Activated gamma-delta T cell (primary cell): ENCODE measurements at regions not wholly inside any gene's neighbourhood (a gene's known extent, or its start where the extent isn't known, plus 50 kb on each side); places are given as distances from the start of the nearest gene placed in this dataset.
"Not testable (repeated sequence)": the region's sequence is repeated elsewhere in the genome, so short reads cannot be mapped to it uniquely, and the experiment has no call there.

Source experiments
- DNase-seq: peaks from one replicate; lab custom pipeline; 2025; lab: John Stamatoyannopoulos, UW

DNA sequence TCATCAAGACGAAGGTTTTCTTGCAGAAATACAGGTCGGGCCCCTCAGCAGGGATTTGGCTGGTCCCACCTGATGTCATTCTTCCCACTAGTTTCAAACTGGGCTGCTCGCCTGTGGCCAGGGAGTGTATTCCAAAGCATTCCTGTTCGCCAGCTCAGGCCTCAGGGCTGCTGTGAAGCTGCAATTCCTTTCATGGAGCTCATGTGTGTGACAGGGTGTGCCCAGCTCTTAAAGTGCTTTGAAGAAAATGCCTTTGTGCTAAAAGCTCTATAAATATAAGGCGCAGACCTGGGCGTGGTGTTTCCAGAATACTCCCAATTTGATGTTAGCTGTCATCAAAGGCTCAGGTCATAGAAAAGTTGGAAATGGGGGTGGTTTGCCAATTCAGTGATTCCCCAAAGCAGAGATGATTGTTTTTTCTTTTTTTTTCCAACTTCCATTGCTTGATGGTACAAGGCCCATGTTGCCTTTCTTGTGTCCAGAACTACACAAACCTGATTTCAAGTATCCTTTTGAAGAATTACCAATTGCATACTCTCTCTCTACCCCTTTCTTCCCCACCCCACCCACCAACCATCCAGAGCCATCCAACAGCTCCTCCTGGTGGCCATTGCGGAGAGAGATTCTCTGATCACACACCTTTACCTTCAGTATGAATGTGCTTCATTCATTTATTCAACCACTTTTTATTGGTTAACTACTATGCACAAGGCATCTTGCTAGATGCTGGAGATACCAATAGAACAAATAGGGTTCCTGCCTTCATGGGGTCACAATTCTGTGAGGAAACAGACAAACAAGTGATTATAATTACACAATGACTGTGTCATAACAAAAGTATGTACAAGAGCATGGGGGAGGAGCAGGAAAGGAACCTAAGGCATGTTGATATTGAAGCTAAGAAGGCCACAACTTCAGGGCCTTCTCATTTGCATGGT, 297.3 kb upstream of the LYZL1 start:
- DNase-seq, result no peak

DNA sequence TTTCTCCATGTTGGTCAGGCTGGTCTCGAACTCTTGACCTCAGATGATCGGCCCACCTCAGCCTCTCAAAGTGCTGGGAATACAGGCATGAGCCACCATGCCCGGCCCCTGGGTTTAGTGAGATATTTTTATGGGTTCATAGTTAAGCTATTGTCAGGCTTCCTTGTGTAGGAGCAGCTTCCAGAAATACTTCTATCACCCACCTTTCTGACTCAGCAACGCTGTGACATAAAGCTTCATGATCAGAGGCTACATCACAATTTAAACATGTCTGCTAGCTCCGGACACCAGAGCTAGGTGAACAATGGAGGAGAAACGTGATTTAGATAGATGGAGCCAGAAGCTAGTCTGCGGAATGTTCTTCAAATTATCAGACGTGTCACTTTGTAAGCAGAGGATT, 295.8 kb upstream of the LYZL1 start:
- DNase-seq, result no peak

- no peak for DNase-seq
Measured at GRCh38 chr10:28993861-28994260, 295.0 kb upstream of the LYZL1 start.

- DNase-seq, result not testable (repeated sequence)
Measured at GRCh38 chr10:28994802-28995201, 294.1 kb upstream of the LYZL1 start.

GRCh38 chr10:28995497-28995896, 293.4 kb upstream of the LYZL1 start:
- DNase-seq, result no peak

DNA sequence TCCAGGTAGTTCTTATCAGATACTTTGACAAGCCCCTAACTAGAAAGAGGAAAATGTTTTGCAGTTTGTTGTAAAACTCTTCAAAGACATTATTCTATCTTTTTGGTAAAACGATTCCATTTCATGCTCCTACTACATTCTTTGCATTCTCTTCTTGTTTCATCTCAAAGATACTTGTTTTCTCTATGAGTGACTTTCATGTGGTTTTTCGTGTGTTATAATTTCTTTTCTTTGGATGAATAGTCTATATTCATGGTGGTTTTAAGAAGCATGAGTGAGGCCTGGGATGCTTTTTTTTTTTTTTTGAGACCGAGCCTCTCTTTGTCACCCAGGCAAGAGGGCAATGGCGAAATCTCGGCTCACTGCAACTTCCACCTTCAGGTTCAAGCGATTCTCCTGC, 292.5 kb upstream of the LYZL1 start:
- no peak for DNase-seq

- no peak for DNase-seq
Measured at GRCh38 chr10:28996947-28997551, 291.8 kb upstream of the LYZL1 start.

GRCh38 chr10:28997734-28998133, 291.1 kb upstream of the LYZL1 start:
- no peak for DNase-seq

- no peak for DNase-seq
Measured at GRCh38 chr10:29001801-29002200, 287.1 kb upstream of the LYZL1 start.

- DNase-seq, result not testable (repeated sequence)
Measured at GRCh38 chr10:29003014-29003413, 285.9 kb upstream of the LYZL1 start.

DNA sequence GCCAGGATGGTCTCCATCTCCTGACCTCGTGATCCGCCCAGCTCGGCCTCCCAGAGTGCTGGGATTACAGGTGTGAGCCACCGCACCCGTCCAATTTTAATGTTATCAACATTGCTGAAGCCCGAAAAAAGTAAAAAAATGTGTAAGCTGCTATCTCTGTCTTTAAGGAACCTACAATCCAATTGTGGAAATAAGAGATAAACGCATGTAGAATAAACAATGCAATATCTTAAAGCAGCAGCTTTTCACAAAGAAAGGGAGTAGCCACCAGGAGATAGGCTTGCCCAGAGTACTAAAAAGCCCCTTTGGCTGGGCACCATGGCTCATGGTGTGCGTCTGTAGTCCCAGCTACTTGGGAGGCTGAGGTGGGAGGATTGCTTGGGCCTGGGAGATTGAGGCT, 282.9 kb upstream of the LYZL1 start:
- no peak for DNase-seq

- DNase-seq, result no peak
Measured at GRCh38 chr10:29007370-29007747, 281.5 kb upstream of the LYZL1 start.

DNA sequence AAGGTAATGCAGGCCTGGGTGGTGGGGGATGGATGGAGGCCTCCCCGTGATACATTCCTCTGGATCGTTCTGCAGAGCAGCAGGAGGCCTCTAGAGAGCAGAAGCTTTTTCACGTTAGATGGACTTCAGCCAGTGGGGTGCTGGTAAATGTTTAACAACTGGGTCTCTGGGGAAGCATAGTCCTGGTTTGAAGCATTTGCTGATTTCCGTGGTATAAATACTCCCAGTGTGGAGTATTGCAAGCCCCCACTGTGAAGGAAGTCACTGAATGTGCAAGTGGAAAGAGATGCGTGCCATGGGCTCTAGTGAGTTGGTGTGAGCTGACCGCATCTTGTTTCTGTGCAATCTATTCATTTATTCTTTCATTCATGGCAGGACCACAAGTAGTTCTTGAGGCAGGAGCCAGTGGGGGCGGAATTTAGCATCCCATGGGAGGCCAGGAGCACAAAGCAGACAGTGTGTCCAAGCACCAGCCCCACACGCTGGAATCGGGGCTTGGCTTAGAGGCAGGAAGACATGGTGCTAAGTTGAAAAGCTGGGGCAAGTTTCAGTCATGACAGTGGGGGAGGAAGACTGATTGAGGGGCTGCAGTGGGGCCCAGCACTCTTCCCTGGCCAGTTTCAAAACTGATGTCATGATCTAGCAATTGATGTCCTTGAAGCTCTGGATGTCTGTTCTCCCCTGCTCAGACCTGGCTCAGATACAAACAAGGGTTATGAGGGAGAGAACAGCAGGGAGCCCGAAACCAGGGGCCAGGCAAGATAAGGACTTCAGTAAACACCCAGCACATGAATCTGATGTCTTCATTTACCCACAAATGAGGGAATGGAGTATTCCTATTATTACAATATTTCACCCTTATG, 280.9 kb upstream of the LYZL1 start:
- no peak for DNase-seq

DNA sequence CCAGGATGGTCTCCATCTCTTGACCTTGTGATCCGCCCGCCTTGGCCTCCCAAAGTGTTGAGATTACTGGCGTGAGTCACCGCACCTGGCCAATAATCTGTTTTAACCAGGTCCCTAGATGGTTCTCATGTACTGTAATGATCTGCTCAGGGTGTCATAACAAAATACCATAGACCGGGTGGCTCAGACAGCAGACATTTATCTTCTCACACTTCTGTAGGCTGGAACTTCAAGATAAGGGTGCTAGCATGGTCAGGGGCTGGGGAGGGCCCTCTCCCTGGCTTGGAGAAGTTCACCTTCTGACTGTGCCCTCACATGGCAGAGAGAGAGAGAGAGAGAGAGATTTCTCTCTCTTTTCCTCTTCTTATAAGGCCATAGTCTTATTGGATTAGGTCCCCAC, 279.4 kb upstream of the LYZL1 start:
- no peak for DNase-seq

DNA sequence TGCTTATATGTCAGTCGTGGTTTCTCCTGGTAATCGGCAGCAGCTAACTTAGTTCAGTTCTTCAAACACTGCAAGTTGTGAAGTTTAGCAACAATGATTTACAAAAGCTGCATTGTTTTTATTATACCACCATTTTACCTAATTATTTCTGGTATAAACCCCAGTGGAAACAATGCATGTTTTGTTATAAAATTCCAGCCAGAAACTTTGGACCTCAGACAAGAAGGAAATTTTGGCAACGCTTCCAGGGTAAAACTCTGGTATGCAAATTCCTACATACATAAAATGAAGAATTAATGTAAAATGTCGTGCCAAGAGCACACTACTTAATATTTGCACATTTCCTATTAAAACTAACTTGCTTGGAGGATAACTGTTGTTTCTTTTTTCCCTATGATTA, 277.4 kb upstream of the LYZL1 start:
- no peak for DNase-seq

- DNase-seq, result no peak
Measured at GRCh38 chr10:29012926-29013554, 275.8 kb upstream of the LYZL1 start.

- DNase-seq, result no peak
Measured at GRCh38 chr10:29021591-29021990, 267.3 kb upstream of the LYZL1 start.

- no peak for DNase-seq
Measured at GRCh38 chr10:29022513-29022912, 266.4 kb upstream of the LYZL1 start.

GRCh38 chr10:29023678-29024077, 265.2 kb upstream of the LYZL1 start:
- no peak for DNase-seq

GRCh38 chr10:29026065-29026797, 262.6 kb upstream of the LYZL1 start:
- DNase-seq, result no peak
